Stimulated activated CD8-positive, alpha-beta memory T cell treated with anti-CD3 and anti-CD28 coated beads, Interleukin-4, amount 100 ng/mL, for 24 hours (primary cell): ENCODE measurements at regions not wholly inside any gene's neighbourhood (a gene's known extent, or its start where the extent isn't known, plus 50 kb on each side); places are given as distances from the start of the nearest gene placed in this dataset.

Experiments
- DNase-seq: peaks from one replicate; pipeline ENCODE4 v3.0.0-alpha.2; 2020; ENCODE audit warnings: low read depth

DNA sequence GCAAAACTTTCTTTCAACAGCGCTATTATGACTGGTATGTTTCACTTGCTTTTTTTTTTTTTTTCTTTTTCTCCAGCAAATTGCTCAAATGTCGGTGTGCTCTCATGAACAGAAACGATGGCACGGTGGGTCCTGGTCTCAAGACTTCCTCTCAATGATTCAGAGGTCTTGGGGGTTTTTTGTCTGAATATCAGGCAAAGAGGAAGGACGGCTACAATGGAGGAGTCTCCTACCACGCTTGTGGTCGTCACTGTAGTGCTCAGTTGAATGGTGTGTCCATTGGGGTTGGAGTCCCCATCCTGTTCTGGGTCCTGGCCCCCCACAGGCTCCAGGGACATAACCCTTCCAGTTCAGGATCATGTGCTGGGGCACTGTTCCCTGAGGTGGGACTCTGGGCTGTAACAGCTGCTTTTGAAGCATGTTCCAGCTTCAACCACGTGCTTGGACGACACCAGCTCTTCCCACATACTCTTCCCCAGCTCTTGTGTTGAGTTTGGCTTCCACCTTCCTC, 266.7 kb upstream of the KLF6 start:
- DNase-seq: no peak

DNA sequence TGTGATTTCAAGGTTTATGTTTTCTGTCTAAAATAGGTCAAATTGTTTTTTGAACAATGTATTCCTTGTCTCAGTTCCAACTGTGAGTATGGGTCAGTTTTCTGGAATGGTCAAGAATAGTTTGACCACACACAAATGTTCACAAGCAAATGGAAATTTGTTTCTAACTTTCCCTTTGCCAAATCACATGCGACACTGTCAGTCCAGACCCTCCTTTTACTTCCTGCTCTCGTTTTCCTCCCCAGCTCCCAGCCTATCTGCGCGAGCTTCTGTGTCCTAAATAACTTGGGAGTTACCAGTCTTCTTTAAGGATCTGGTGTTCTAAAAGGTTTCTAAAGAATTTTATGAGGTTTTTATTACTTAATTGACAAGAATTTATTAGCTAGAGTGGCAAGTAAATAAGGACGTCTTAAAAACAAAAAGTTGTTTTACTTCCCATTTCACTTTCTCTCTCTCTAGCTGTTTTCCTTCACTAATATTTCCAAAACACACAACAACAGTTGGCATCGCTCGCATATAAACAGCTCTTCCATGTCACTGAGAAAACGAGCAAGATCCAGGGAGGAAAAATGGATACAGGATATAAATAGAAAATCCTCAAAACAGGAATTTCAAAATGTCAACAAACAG, 266.1 kb upstream of the KLF6 start:
- DNase-seq: no peak

DNA sequence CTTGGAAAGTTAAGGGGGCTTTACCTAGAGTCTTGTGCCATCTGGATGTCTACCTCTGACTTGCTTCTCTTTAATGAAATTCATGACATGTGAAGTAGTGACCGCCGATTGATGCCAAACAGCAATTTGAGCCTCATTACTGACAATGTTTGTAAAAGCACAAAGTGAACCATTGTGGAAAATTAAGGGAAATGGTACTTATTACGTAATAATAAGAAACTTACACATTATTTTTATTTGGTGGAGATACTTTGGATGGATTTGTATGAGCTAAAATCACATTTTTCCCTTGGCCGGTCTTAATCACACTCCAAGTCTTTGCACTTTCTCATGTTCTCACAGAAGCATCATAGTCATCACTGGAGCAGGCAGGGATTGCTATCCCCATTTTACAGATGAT, 265.1 kb upstream of the KLF6 start:
- DNase-seq: no peak

DNA sequence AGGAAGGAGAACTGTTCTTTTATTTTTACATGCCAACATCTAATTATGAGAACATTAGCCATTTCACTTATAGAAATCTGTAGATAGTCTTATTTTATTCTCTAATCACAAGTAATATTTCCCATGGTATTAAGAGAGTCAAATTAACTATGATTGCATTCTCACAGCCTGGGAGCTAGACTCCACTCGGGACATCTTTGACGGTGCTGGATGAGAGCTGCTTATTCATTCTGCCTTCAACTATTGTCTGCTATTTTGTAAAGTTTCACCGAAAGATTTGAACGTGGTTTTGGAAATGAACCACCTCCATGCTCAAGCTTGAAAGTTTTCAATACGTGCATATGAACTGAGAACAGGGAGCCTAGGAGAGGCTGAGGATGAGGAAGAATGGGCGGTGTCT, 264.3 kb upstream of the KLF6 start:
- no peak for DNase-seq

DNA sequence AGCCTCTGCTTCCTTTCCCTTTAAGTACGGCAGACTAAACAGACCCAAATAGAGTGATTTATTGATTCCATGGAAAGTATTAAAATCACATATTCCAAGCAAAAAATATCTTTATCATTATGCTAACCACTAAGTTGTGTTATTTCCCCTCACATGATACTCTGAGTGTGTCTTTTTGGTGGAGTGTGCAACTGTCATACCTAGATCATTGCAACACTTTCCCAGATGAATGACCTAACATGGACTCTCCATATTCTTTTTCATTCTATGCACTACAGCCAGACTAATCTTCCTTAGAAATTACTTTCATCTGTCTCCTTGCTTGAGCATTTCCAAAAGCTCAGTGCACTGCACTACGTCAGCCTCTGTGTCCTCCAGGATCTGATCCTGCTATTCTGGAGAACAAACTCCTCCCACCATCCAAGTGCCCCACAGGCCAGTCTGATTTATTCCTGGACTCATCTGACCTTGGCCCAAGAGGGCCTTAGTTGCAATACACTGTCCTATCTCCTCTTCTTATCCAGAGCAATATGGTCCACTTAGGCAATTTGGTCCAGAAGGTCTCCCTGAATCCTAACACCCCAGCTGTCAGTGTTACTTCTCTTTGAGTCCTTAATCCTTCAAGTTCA, 263.3 kb upstream of the KLF6 start:
- DNase-seq: no peak

DNA sequence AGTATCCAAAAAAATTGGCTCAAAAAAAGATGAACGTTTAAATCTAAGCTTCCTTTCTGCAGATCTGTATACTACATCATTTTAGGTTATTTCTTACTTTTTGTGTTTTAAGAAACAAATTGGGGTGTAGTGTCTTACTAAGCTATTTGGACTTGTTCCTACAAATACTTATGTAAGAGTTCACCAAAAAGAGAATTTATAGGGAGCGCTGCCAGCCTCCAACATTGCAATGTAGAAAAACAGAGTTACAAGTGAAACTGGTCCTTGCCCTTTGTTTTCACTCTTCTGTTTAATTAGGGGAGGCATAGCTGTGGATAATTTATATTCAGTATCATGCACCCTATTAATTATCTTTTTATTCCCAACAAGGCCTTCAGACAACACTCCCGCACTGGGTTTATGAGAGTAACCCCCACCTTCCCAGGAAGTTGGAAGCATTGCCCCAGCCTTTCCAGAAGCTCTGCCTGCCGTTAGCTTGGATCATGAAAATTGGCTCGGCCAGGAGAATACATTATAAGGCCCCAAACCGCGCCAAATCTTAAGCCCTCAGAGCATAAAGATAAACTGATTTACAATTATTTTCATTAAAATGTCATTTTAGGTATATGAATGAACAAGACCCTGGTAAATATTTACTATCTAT, 261.8 kb upstream of the KLF6 start:
- DNase-seq: no peak

DNA sequence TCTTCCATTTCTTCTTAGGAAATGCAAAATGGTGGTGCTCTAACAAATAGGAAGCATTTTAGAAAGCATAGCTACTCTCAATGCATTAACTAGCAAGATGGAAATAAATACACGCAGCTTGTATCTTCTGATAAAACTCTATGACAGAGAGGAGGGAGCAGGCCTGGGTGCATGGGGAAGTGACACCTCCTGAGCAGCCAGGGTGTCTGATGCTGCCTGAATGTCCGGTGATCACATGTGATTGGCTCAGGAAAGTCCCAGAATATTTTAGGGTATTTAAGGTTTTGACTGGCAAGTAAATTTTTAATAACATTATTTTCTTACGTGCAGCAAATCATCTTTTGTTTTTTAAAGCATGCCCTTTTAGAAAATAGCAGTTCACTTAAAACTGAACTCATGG, 261.0 kb upstream of the KLF6 start:
- DNase-seq: no peak

DNA sequence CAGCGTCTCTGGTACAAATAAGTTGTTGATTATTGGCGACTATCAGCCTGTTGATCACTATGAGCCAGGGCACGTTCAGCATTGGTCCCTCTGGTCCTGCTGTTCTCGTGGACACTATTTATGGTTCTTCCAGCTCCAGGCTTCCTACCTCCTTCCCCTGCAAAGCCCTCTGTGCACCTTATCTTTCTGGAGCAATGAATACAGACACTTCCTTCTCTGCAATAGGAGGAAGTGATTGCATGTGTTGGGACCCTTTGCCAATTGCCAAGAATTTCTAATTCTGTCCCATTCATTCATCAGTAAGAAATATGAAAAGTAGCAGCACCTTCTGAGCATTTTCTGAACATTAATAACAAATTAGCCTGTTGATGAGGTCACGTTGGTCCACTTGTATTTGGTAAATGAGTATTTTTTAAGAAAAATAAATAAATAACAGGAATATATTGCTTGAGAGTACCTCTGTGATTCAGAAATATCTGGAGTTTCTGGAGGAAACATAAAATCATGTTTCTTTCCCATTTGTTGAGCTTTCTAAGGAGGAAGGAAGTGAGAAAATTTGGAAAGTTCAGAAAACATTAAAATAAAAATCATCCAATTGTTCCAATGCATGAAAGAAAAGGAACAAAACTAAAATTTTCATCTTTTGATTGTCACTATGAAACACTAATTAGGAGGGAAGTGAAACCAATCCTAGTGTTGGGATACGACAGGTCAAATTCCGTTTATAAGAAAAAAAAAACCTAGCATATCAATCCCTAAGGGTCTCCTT, 259.1 kb upstream of the KLF6 start:
- DNase-seq: no peak

DNA sequence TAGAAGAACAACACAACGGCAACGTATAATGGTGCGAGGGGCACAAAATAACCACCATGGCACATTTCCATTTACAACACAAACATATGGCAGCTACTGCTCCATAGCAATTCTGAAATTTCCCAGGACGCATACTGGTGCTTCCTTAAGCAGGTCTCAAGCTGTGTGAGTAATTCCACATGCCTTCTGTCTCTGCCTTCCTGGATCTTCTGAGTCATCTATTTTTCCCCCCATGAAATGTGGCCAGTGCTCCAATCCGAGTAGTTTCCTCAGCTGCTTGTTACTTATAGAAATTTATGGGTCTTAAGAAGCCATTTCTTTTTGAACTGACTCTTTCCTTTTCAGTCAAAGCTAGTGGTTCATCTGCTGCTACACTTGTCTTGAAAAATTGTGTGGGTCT, 256.6 kb upstream of the KLF6 start:
- DNase-seq: no peak

DNA sequence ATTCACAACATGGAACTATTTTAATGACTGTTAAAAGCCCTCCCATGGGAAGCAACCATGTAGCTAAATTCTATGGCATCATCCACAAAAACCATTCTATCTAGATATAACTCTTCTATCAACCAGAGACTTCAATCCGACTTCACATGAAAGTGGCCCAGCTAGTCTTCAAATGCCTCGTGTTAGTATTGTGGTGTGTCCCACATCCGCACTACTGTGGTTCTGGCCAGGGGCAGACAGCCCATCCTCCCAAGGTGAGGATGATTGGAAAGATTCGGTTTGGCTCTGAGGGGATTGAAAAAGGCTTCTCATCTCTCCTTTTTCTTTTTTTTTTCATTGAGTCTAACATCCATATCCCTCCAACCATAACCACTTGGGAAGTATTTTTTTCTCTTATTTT, 253.0 kb upstream of the KLF6 start:
- DNase-seq: no peak

DNA sequence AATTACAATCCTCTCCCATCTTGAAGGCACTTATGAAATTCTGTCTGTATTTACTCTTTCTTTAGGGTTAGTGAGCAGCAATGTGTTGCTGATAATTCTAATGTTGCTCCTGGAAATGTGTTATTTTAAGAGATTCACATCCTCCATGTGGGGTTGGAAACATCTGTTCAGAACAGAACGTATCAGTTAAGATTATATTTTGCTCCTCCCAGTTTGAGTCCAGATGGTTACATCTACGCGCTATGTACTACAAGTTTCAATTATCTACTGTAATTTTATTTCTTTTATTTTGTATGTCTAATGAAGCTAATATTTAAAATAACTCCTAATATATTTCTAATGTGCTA, 250.6 kb upstream of the KLF6 start:
- DNase-seq: no peak

DNA sequence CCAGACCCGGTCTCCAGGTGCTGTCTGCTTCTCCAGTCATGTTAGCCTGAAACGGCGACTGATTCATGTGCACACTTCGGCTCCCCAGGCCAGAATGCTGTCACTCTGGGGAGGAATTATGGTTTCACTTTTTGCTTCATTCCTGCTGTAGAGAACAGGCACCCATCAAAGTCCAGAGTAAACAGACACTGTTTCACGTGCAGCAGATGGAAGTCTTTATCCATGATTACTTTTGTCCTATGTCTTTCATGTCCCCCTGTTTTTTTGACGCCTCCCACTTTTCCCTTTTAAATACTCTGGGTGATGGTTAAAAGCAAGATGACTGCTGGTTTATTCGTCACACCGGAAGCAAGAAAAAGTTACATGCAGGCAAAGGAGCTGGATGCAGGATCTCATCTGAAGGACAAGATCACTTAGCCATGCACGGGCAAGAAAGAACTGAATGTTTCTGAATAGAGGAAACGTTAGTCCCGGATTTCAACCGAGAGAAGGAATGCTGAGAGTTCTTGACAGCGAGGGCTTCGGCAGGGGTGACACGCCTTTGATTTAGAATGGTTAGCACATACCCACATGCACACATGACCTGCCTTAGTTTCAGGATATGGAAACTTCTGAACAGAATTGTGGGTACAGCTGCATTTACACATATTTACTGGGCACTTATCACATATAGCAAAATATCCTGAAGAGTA, 250.0 kb upstream of the KLF6 start:
- no peak for DNase-seq

DNA sequence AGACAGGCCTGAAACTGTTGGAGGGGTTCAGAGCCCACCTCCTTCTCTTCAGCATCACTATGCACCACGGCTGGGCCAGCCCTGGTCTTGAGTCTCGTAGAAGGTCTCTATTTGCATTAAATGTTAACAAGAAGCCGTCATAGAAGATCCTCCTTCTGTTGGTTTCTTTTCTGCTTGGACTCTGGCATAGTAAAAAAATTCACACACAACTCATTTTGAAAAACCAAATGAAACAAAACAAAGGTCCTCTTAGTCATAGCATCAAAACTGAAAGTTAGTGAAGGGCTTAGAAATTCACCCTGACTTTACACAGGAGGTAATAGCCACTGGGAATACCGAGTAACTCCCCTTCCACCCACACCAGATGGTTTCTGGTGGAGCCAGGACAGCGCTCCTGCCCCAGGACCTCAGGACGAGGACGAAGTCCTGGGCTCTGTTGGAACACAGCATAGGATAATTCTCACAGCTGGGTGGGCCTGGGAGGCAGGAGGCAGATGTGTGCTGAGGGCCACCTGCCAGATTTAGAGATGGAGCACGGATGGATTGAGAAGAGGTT, 248.4 kb upstream of the KLF6 start:
- no peak for DNase-seq

DNA sequence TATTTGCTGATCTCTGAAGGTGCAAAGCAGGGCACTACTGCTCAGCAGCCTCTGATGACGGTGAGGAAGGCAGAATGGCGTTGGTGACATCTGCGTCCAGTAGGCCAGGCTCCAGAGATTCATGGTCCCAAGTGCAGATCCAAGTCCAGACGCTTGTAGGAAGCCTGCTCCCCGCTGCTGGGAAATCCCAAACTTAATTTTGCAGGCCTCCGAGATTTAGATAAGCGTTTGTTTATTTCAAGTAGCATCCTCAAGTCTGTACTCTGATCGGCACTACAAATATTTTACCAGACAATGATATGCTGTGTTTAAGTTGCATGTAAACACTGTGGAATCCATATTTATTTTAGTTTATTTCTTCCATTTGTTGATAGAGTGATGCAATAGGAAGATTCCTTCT, 244.9 kb upstream of the KLF6 start:
- DNase-seq: no peak

DNA sequence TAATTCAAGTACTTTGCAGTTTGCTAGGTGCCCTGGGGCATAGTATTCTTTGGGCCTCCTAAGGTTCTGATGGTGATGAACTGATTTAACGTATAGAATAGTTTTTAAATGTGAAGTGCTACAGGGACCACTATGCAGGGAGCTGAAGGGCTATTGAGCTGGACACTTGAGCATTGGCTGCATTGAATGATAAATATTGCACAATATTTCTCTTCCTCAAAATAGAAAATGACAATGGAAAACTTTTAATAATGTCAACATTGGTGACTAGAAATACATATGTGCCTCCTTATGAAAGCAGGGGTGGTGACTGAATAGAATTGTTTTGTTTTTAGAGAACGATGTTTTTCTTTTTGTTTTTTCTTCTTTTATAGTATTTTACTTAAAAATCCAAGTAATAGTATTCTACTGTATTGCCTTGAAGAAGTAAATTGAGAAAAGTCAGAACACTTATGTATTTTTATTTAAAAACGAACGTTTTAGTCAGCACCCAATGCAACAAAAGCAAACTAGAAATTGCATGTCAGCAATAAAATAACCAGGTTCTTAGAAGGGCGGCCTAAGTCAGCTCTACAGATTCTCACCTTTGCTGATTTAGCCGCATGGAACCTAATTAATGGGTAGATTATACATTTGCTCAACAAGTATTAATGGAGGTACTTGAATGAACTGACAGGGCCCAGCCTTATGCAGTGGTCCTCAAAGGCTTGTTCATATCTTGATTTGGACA, 244.0 kb upstream of the KLF6 start:
- DNase-seq: no peak

DNA sequence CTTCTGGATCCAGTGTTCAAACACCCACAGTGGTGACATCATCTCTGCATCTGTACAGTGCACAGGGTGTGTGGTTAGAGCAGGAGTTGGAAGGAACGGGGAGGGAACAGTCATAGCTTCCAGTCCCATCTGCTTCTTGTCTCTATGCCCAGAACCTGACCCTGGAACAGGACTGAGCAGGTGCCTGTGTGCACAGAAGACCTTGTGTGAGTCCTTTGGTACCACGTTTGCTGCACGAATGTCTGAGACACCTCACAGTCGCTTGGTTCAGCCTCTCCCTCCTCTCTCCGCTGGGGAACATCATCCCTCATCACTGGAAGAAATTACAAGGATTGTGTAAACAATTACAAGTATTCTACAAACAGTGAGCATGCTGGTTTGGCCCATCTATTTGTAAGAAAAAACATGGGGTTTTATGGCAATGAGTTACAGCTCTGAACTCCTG, 243.0 kb upstream of the KLF6 start:
- no peak for DNase-seq

DNA sequence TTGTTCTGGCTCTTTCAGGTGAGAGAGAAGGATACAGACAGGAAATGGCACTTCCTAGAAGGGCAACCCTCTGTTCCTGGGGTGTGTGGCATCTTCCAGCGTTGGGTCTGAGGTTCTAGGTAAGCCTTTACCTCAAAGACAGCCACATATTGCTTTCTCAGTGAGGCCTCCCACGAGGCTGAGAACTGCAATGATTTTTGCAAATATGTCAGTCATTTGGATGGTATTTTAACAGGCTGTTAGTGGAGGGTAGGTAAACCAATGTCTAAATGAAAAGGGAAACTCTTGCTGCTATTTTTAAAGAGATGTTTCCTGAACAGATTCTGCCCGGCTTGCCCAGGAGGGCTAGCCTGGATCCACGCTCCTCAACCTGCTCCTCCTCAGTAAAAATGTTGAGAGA, 240.3 kb upstream of the KLF6 start:
- DNase-seq: no peak

DNA sequence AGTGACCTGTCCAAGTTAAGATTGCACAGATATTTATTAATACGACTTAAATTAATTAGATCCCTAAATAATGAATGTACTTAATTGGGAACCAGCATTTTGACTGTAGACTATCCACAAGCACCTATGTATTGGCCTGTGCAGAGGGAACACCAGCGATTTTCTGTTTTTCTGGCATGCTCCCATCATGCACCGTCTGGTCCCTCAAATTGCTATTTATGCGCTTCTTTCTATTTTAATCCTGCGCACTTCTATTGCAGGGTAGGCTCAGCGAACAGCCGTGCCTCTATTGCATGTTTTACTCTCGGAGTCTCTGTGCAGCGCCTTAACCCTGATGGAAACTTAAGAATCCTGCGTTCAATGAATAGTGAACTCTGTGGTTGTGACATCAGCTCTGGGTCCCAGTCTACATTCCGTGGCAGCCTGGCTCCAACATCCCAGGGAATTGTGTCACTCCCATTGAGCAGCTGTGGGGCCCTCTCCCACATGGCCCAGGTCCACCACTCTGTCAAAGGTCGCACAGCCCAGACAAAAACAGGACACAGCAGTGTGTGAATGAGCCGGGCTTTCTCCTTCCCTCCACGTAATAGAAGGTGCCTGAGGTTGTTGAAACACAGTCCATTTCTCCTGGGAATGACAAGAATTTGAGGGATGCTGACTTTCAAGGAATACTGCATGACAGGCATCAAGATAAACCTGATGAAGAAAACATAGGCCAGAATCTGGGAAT, 239.7 kb upstream of the KLF6 start:
- no peak for DNase-seq

DNA sequence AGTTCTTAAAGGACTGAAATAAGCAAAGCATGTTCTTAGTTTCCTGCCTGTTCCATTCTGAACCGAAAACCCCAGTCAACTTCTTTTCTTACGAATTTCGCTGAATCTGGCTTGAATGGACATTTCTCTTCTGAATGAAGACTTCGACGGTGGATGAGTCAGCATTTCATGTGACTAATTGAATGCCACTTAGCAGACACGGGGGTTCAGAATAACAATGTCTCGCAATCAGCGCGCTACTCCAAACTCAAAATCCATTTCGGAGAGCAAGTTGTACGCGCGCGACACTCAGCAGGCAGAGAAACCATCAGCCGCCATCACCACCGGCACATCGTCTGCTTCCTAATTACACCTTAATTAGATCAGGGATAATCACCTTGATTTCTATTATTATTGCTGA, 239.0 kb upstream of the KLF6 start:
- DNase-seq: no peak

DNA sequence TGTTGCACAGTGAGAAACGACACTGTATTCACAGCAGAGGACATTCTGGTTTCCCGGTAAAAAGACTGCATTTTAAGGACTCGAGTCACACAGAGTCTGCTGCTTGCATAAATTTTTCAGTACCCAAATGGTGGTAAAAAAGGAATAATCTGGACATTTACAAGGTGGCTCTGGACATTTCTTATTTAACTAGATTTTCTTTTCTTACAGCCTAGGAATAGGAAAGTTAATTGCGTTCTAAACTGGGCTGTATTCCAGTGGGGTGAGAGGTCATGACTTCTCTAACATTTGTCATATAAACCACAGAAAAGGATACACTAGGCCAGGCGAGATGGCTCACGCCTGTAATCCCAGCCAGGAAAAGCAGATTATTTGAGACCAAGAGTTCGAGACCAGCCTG, 237.5 kb upstream of the KLF6 start:
- DNase-seq: no peak

DNA sequence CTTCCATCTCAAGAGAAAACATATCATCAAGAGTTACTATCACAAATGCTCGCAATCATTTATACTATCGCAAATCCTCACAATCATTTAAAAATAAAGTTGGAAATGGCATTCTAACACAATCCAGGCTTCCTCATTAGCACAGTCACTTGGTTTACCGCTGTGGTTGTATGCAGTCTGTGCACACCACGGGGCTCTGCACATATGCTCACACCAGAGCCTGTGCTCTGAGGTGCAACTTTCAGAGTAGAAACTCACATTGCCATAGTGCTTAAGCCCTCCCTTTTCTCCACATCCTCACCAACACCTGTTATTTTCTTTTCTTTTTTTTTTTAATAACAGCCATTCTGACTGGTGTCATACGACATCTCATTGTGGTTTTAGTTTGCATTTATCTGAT, 235.6 kb upstream of the KLF6 start:
- DNase-seq: no peak
